ENCODE measurements at regions not wholly inside any gene's neighbourhood (a gene's known extent, or its start where the extent isn't known, plus 50 kb on each side); places are given as distances from the start of the nearest gene placed in this dataset.

DNA sequence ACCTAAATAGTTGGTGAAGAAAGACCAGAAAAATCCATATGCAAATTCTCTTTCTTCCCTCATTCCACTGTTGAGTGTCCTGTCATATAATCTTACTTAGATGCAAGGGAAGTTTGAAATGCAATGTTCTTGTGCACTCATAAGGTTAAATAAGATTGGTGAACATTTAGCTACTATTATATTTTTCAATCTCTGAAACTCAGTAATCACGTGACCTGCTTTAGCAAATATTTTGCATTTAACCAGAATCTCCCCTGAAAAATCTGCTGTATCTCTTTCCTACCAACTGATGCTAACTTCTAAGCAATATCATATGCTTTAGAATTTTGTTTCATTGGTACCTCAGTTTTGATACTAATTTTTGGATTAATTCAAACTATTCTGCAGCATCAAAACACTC is 533.2 kb downstream of the RIT2 start:
- DNase-seq (ENCODE audit: low read depth), result no peak

GRCh38 chr18:42583283-42583731 is 532.2 kb downstream of the RIT2 start:
- no peak for TF ChIP-seq CTCF (conservative IDR thresholded peaks at IDR 0.05; ENCODE audit: control insufficient read depth, insufficient read depth, low read depth, low read length)
- no peak for DNase-seq (ENCODE audit: low read depth)
- H3K4me3 ChIP-seq (ENCODE audit: control insufficient read depth, low read depth, low read length), result no peak overlapping the region

More for the DNA sequence above, 533.2 kb downstream of the RIT2 start:
- no peak overlapping the region for H3K4me3 ChIP-seq (ENCODE audit: control insufficient read depth, low read depth, low read length)
- no peak for TF ChIP-seq CTCF (conservative IDR thresholded peaks at IDR 0.05; ENCODE audit: control insufficient read depth, insufficient read depth, low read depth, low read length)

DNA sequence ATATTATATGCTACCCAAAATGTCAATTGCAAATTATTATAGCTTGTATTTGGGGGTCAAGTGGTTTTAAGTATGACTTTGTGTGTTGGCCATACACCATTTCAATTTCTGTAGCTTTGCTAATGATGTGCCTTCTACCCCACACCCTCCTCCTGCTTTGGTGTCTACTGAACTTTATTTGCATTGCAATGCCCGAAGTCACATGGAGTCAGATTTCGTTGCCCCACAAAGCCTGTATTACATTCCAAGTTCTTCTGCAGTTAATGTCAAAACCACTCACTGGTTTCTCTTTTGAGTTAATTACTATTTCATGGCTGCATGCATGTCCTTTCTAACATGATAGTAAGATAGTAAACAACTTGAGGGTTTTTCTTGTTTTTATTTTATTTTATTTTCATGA is 528.9 kb downstream of the RIT2 start:
- DNase-seq (ENCODE audit: low read depth), result no peak
- no peak overlapping the region for H3K4me3 ChIP-seq (ENCODE audit: control insufficient read depth, low read depth, low read length)
- TF ChIP-seq CTCF (conservative IDR thresholded peaks at IDR 0.05; ENCODE audit: control insufficient read depth, insufficient read depth, low read depth, low read length), result no peak

DNA sequence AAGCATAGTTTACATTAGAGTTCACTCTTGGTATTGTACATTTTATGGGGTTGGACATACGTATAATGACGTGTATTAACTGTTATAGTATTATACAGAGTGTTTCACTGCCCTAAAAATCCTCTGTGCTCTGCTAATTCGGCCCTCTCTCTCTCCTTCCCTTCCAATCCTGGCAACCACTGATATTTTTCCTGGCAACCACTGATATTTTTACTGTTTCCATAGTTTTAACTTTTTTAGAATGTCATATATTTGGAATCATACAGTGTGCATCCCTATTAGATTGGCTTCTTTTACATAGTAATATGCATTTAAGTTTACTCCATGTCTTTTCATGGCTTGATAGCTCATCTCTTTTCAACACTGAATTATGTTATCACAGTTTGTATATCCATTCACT is 526.7 kb downstream of the RIT2 start:
- no peak overlapping the region for H3K4me3 ChIP-seq (ENCODE audit: control insufficient read depth, low read depth, low read length)
- no peak for TF ChIP-seq CTCF (conservative IDR thresholded peaks at IDR 0.05; ENCODE audit: control insufficient read depth, insufficient read depth, low read depth, low read length)
- no peak for DNase-seq (ENCODE audit: low read depth)

DNA sequence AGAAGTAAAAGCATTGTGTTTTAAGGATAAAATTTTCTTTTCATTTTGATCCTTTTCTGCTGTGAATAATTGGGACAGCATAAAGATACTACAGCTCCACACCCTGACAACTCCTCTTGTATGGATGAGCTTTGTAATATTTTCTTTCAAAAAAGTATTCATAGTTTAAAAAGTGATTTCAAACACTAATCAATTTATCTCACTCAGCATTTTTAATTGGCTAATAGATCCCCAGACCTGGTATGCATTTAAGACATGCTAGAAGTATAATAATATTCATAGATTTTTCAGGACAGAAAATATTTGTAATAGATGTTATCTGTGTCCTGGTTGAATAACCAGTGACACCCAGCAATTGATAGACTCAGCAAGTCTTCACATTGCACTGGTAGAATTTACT is 510.7 kb downstream of the RIT2 start:
- TF ChIP-seq CTCF (conservative IDR thresholded peaks at IDR 0.05; ENCODE audit: control insufficient read depth, insufficient read depth, low read depth, low read length), result no peak
- no peak for DNase-seq (ENCODE audit: low read depth)
- H3K4me3 ChIP-seq (ENCODE audit: control insufficient read depth, low read depth, low read length), result no peak overlapping the region

GRCh38 chr18:42606886-42607495 is 508.5 kb downstream of the RIT2 start:
- no peak for TF ChIP-seq CTCF (conservative IDR thresholded peaks at IDR 0.05; ENCODE audit: control insufficient read depth, insufficient read depth, low read depth, low read length)
- no peak overlapping the region for H3K4me3 ChIP-seq (ENCODE audit: control insufficient read depth, low read depth, low read length)
- DNase-seq (ENCODE audit: low read depth), result no peak

DNA sequence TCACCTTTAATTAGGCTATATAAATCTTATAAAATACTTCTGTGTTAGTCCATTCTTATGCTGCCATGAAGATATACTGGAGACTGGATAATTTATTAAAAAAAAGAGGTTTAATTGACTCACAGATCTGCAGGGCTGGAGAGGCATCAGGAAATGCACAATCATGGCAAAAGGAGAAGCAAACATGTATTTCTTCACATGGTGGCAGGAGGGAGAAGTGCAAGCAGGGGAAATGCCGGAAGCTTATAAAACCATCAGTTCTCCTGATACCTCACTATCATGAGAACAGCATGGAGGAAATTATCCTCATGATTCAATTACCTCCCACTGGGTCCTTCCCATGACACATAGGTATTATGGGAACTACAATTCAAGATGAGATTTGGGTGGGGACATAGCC is 504.4 kb downstream of the RIT2 start:
- no peak for TF ChIP-seq CTCF (conservative IDR thresholded peaks at IDR 0.05; ENCODE audit: control insufficient read depth, insufficient read depth, low read depth, low read length)
- no peak overlapping the region for H3K4me3 ChIP-seq (ENCODE audit: control insufficient read depth, low read depth, low read length)

More for the DNA sequence above, 504.4 kb downstream of the RIT2 start:
- DNase-seq (ENCODE audit: low read depth), result no peak

Measured in fibroblast of mammary gland (primary cell).